K562 (cell line): ENCODE measurements at regions not wholly inside any gene's neighbourhood (a gene's known extent, or its start where the extent isn't known, plus 50 kb on each side); places are given as distances from the start of the nearest gene placed in this dataset.

Experiments used
- DMBX1 ChIP-seq: fragments of 250-450 bp; sonication (Bioruptor Pico); IDR thresholded peaks from 2 replicates; pipeline ENCODE4 v1.8.0; 2022; ENCODE audit warnings: inconsistent platforms, mild to moderate bottlenecking, moderate library complexity, borderline replicate concordance
- GATA2 ChIP-seq: sonication (generic); formaldehyde crosslinking; IDR thresholded peaks from 2 replicates; pipeline ENCODE4 v1.4.0; 2020; ENCODE audit warnings: mild to moderate bottlenecking, missing genetic modification reagents
- HNRNPLL ChIP-seq: fragments of 200-400 bp; formaldehyde crosslinking; IDR thresholded peaks from 2 replicates; pipeline ENCODE4 v1.6.1; 2017; ENCODE audit warnings: low read length, low read depth, mild to moderate bottlenecking; ENCODE audit not compliant: poor library complexity, severe bottlenecking
- LCOR ChIP-seq: sonication (generic); formaldehyde crosslinking; IDR thresholded peaks from 2 replicates; pipeline ENCODE4 v1.8.0; 2022; ENCODE audit warnings: mild to moderate bottlenecking, missing genetic modification reagents
- MED1 ChIP-seq: sonication (generic); formaldehyde crosslinking; IDR thresholded peaks from 2 replicates; pipeline ENCODE4 v1.8.1; 2023; ENCODE audit warnings: missing genetic modification reagents, borderline replicate concordance
- NCOA1 ChIP-seq: fragments of 450-650 bp; IDR thresholded peaks from 2 replicates; pipeline ENCODE4 v1.6.1; 2016; ENCODE audit warnings: low read depth
- NEUROD1 ChIP-seq: fragments of 150-350 bp; IDR thresholded peaks from 2 replicates; pipeline ENCODE4 v1.6.1; 2014; ENCODE audit warnings: borderline replicate concordance, low read length, low read depth; ENCODE audit not compliant: partially characterized antibody
- NONO ChIP-seq, 2 experiments: fragments of 200-400 bp in 1 of 2; fragments of 450-650 bp in 1 of 2; formaldehyde crosslinking in 1 of 2; IDR thresholded peaks; 2 replicates each; pipeline ENCODE4 v1.6.1; 2017; ENCODE audit warnings: low read depth in 2 of 2, mild to moderate bottlenecking in 2 of 2, moderate library complexity in 2 of 2, low read length in 1 of 2
- PHB2 ChIP-seq: fragments of 450-650 bp; IDR thresholded peaks from 2 replicates; pipeline ENCODE4 v1.6.1; 2017; ENCODE audit warnings: low read depth
- TAF7 ChIP-seq: fragments of 450-650 bp; IDR thresholded peaks from 2 replicates; pipeline ENCODE4 v1.6.1; 2016; ENCODE audit warnings: missing genetic modification characterization, missing compliant biosample characterization
- ZEB2 ChIP-seq: fragments of 450-650 bp; IDR thresholded peaks from 2 replicates; pipeline ENCODE4 v1.6.1; 2016
- ZNF444 ChIP-seq: fragments of 250-450 bp; sonication (Bioruptor Pico); IDR thresholded peaks from 2 replicates; pipeline ENCODE4 v1.4.0; 2020; ENCODE audit warnings: mild to moderate bottlenecking, moderate library complexity
- TF ChIP-seq, protein P1 (sequence below): IDR thresholded peaks from 2 replicates; pipeline ENCODE4 v1.6.1; 2014; ENCODE audit warnings: antibody characterized with exemption
- TF ChIP-seq, protein P2 (sequence below): fragments of 250-450 bp; sonication (Bioruptor Pico); IDR thresholded peaks from 2 replicates; pipeline ENCODE4 v1.5.0; 2020; ENCODE audit warnings: mild to moderate bottlenecking, borderline replicate concordance
- TF ChIP-seq, protein P3 (sequence below): fragments of 250-450 bp; sonication (Bioruptor Pico); IDR thresholded peaks from 2 replicates; pipeline ENCODE4 v1.4.0; 2020; ENCODE audit warnings: mild to moderate bottlenecking, moderate library complexity
- TF ChIP-seq, protein P4 (sequence below): fragments of 450-650 bp; formaldehyde crosslinking; IDR thresholded peaks from 2 replicates; pipeline ENCODE4 v1.4.0; 2020; ENCODE audit warnings: mild to moderate bottlenecking, moderate library complexity
- TF ChIP-seq, protein P5 (sequence below): fragments of 250-450 bp; sonication (Bioruptor Pico); IDR thresholded peaks from 2 replicates; pipeline ENCODE4 v1.5.0; 2020; ENCODE audit warnings: mild to moderate bottlenecking

DNA sequence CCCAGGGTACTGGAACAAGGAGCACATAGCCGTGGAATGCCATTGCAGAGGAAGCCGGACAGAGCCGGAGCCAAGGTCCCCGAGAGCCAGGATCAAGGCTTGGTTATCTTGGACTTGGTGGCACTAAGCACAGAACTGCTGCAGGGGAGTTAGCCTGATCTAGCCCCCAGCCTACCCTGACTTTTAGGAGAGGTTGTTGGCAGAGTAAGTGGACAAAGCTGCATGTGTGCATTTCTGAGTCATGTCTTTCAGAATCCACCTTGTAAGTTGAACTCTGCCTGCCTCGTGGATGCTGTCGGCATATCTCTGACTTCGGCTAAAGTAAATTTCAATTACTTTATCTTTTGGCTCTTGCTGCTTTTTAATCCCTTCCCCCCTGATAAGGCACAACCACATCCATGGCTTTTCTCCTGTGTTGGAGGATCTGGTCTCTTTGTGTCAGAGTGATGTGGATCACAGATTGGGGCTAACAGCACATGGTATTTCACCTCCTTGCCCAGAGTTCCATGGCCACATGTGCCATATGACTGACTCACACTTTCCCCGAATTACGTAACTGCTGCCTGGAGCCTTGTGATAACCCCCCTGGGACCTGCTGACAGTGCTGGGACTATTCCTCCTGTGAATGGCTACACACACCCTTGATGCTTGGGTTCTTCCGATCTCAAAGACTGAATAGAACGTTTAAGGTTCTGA is 240.3 kb downstream of the EMP1 start (continued):
- TF ChIP-seq, protein P1, sequence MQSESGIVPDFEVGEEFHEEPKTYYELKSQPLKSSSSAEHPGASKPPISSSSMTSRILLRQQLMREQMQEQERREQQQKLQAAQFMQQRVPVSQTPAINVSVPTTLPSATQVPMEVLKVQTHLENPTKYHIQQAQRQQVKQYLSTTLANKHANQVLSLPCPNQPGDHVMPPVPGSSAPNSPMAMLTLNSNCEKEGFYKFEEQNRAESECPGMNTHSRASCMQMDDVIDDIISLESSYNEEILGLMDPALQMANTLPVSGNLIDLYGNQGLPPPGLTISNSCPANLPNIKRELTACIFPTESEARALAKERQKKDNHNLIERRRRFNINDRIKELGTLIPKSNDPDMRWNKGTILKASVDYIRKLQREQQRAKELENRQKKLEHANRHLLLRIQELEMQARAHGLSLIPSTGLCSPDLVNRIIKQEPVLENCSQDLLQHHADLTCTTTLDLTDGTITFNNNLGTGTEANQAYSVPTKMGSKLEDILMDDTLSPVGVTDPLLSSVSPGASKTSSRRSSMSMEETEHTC = 0 out of 2 replicates have a peak, but pooled peaks have one; percentile 6
- TF ChIP-seq MED1 (CRISPR knock-in tag) = no peak
- TF ChIP-seq, protein P2, sequence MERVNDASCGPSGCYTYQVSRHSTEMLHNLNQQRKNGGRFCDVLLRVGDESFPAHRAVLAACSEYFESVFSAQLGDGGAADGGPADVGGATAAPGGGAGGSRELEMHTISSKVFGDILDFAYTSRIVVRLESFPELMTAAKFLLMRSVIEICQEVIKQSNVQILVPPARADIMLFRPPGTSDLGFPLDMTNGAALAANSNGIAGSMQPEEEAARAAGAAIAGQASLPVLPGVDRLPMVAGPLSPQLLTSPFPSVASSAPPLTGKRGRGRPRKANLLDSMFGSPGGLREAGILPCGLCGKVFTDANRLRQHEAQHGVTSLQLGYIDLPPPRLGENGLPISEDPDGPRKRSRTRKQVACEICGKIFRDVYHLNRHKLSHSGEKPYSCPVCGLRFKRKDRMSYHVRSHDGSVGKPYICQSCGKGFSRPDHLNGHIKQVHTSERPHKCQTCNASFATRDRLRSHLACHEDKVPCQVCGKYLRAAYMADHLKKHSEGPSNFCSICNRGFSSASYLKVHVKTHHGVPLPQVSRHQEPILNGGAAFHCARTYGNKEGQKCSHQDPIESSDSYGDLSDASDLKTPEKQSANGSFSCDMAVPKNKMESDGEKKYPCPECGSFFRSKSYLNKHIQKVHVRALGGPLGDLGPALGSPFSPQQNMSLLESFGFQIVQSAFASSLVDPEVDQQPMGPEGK (CRISPR knock-in tag) = no peak
- no peak for TF ChIP-seq TAF7 (tag)
- TF ChIP-seq, protein P3, sequence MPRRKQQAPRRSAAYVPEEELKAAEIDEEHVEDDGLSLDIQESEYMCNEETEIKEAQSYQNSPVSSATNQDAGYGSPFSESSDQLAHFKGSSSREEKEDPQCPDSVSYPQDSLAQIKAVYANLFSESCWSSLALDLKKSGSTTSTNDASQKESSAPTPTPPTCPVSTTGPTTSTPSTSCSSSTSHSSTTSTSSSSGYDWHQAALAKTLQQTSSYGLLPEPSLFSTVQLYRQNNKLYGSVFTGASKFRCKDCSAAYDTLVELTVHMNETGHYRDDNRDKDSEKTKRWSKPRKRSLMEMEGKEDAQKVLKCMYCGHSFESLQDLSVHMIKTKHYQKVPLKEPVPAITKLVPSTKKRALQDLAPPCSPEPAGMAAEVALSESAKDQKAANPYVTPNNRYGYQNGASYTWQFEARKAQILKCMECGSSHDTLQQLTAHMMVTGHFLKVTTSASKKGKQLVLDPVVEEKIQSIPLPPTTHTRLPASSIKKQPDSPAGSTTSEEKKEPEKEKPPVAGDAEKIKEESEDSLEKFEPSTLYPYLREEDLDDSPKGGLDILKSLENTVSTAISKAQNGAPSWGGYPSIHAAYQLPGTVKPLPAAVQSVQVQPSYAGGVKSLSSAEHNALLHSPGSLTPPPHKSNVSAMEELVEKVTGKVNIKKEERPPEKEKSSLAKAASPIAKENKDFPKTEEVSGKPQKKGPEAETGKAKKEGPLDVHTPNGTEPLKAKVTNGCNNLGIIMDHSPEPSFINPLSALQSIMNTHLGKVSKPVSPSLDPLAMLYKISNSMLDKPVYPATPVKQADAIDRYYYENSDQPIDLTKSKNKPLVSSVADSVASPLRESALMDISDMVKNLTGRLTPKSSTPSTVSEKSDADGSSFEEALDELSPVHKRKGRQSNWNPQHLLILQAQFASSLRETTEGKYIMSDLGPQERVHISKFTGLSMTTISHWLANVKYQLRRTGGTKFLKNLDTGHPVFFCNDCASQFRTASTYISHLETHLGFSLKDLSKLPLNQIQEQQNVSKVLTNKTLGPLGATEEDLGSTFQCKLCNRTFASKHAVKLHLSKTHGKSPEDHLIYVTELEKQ (CRISPR knock-in tag) = no peak
- TF ChIP-seq, protein P4, sequence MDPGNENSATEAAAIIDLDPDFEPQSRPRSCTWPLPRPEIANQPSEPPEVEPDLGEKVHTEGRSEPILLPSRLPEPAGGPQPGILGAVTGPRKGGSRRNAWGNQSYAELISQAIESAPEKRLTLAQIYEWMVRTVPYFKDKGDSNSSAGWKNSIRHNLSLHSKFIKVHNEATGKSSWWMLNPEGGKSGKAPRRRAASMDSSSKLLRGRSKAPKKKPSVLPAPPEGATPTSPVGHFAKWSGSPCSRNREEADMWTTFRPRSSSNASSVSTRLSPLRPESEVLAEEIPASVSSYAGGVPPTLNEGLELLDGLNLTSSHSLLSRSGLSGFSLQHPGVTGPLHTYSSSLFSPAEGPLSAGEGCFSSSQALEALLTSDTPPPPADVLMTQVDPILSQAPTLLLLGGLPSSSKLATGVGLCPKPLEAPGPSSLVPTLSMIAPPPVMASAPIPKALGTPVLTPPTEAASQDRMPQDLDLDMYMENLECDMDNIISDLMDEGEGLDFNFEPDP (CRISPR knock-in tag) = no peak
- peak; percentile 74; the same call in 1 of the 2 replicates for TF ChIP-seq DMBX1
- TF ChIP-seq NONO (IDR thresholded peaks at IDR 0.05; ENCODE audit: low read depth in 2 of 2, low read length in 1 of 2) = no peak
- TF ChIP-seq NEUROD1 = no peak
- no peak for TF ChIP-seq GATA2 (CRISPR knock-in tag)
- no peak for TF ChIP-seq HNRNPLL
- peak; percentile 60; the same call in 1 of the 2 replicates for TF ChIP-seq NCOA1
- TF ChIP-seq LCOR (CRISPR knock-in tag) = no peak
- TF ChIP-seq ZNF444 (CRISPR knock-in tag) = no peak
- TF ChIP-seq ZEB2 = 0 out of 2 replicates have a peak, but pooled peaks have one; percentile 31
- TF ChIP-seq, protein P5, sequence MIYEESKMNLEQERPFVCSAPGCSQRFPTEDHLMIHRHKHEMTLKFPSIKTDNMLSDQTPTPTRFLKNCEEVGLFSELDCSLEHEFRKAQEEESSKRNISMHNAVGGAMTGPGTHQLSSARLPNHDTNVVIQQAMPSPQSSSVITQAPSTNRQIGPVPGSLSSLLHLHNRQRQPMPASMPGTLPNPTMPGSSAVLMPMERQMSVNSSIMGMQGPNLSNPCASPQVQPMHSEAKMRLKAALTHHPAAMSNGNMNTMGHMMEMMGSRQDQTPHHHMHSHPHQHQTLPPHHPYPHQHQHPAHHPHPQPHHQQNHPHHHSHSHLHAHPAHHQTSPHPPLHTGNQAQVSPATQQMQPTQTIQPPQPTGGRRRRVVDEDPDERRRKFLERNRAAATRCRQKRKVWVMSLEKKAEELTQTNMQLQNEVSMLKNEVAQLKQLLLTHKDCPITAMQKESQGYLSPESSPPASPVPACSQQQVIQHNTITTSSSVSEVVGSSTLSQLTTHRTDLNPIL (CRISPR knock-in tag) = no peak
- TF ChIP-seq PHB2 = peak; percentile 66; the same call in 1 of the 2 replicates
